PC-3 (cell line): ENCODE measurements at regions not wholly inside any gene's neighbourhood (a gene's known extent, or its start where the extent isn't known, plus 50 kb on each side); places are given as distances from the start of the nearest gene placed in this dataset.

Experiments used
- ATAC-seq: fragments of 200-7000 bp; cut with Tn5 transposase; 2 replicates; pipeline ENCODE4 v1.9.1; 2020; ENCODE audit warnings: mild to moderate bottlenecking, moderate library complexity
- BruUV-seq: library from RNA; stranded (reverse); fragments of 400-500 nt; replicated peaks from 2 replicates; lab custom pipeline; 2021; lab: Mats Ljungman, UMichigan
- CTCF ChIA-PET: fragments of 300-600 bp; sonication (Branson Sonifier 250); formaldehyde crosslinking; loops from one replicate; lab custom pipeline; 2022; ENCODE audit warnings: antibody characterized with exemption; lab: Charles Lee
- POLR2A ChIA-PET: fragments of 300-600 bp; sonication (Branson Sonifier 250); formaldehyde crosslinking; loops from one replicate; lab custom pipeline; 2022; ENCODE audit warnings: antibody characterized with exemption; ENCODE audit not compliant: unreplicated experiment; lab: Charles Lee
- DNase-seq: peaks from one replicate; pipeline ENCODE4 v3.0.0-alpha.2; 2015
- H2AFZ ChIP-seq: fragments of 300-600 bp; sonication (generic); 2 replicates; pipeline ENCODE4 v1.6.0; 2016; ENCODE audit warnings: antibody characterized with exemption, low read length
- H3F3A ChIP-seq: fragments of 300-600 bp; sonication (generic); one replicate; pipeline ENCODE4 v1.6.0; 2017; ENCODE audit warnings: antibody characterized with exemption, low read length, control low read depth, mild to moderate bottlenecking; ENCODE audit not compliant: unreplicated experiment
- H3K27ac ChIP-seq: fragments of 300-600 bp; sonication (generic); 2 replicates; pipeline ENCODE4 v1.5.1; 2016; ENCODE audit warnings: mild to moderate bottlenecking, low read length
- H3K27me3 ChIP-seq: fragments of 300-600 bp; sonication (generic); 2 replicates; pipeline ENCODE4 v1.6.1; 2016; ENCODE audit warnings: low read length, mixed read lengths
- H3K36me3 ChIP-seq: fragments of 300-600 bp; sonication (generic); 2 replicates; pipeline ENCODE4 v1.6.1; 2016; ENCODE audit warnings: low read depth, mixed run types, low read length, mixed read lengths
- H3K4me1 ChIP-seq: fragments of 300-600 bp; sonication (generic); 2 replicates; pipeline ENCODE4 v1.5.1; 2016; ENCODE audit warnings: low read length; ENCODE audit not compliant: insufficient read depth
- H3K4me2 ChIP-seq: fragments of 300-600 bp; sonication (generic); 2 replicates; pipeline ENCODE4 v1.6.0; 2016; ENCODE audit warnings: low read length
- H3K4me3 ChIP-seq: fragments of 300-600 bp; sonication (generic); 2 replicates; pipeline ENCODE4 v1.5.1; 2016; ENCODE audit warnings: mild to moderate bottlenecking, low read length, mixed read lengths
- H3K79me2 ChIP-seq: fragments of 300-600 bp; sonication (generic); 2 replicates; pipeline ENCODE4 v1.6.1; 2017; ENCODE audit warnings: low read length, mixed read lengths
- H3K9ac ChIP-seq: fragments of 300-600 bp; sonication (generic); 2 replicates; pipeline ENCODE4 v1.6.0; 2016; ENCODE audit warnings: mild to moderate bottlenecking, low read length
- H3K9me2 ChIP-seq: fragments of 300-600 bp; sonication (generic); replicated peaks from 2 replicates; pipeline ENCODE4 v1.6.1; 2016; ENCODE audit warnings: mixed run types, low read length, mixed read lengths
- H3K9me3 ChIP-seq: fragments of 300-600 bp; sonication (generic); 2 replicates; pipeline ENCODE4 v1.6.1; 2016; ENCODE audit warnings: low read length, mixed read lengths
- H4K20me1 ChIP-seq: fragments of 300-600 bp; sonication (generic); 2 replicates; pipeline ENCODE4 v1.6.1; 2016; ENCODE audit warnings: low read length, mixed read lengths
- CTCF ChIP-seq: fragments of 300-600 bp; sonication (generic); conservative IDR thresholded peaks from 2 replicates; pipeline ENCODE4 v1.5.1; 2017; ENCODE audit warnings: antibody characterized with exemption, low read depth, mild to moderate bottlenecking, low read length
- EZH2 ChIP-seq: fragments of 300-600 bp; sonication (generic); IDR thresholded peaks from one replicate; pipeline ENCODE4 v1.6.1; 2017; ENCODE audit warnings: antibody characterized with exemption, mild to moderate bottlenecking, low read length; ENCODE audit not compliant: unreplicated experiment
- EZH2phosphoT487 ChIP-seq: fragments of 300-600 bp; sonication (generic); IDR thresholded peaks from 2 replicates; pipeline ENCODE4 v1.6.1; 2018; ENCODE audit warnings: mild to moderate bottlenecking, antibody characterized with exemption, low read length, borderline replicate concordance
- intact Hi-C: fragments of 100-400 bp; cut with micrococcal nuclease; formaldehyde crosslinking; loops from 2 replicates; pipeline ENCODE4 v1.9.0; 2023

GRCh38 chr6:120302041-120302440 is 952.5 kb upstream of the MAN1A1 start:
- POLR2A ChIA-PET: no interaction called here
- no peaks in the 10 kb centered on the region for H3K9me3 ChIP-seq
- intact Hi-C loops: no loop called here

GRCh38 chr6:120290964-120291363 is 941.4 kb upstream of the MAN1A1 start:
- Histone ChIP-seq H2AFZ (no peak overlapping the region), H3K4me1 (no peaks in the 10 kb centered on the region), H3F3A (no peaks in the 10 kb centered on the region), H3K36me3 (no peaks in the 10 kb centered on the region), H3K27me3 (no peaks in the 10 kb centered on the region), H3K4me3 (no peak overlapping the region), H3K4me2 (no peak overlapping the region), H4K20me1 (no peaks in the 10 kb centered on the region), H3K9ac (no peak overlapping the region), H3K27ac (no peak overlapping the region), H3K9me2 (no peaks in the 10 kb centered on the region), H3K79me2 (no peaks in the 10 kb centered on the region), H3K9me3 (no peaks in the 10 kb centered on the region)
- intact Hi-C loops: no loop called here
- no peak for TF ChIP-seq EZH2
- no TSS peak for BruUV-seq
- ATAC-seq (no peak), DNase-seq (no peak)
- ChIA-PET CTCF (no interaction called here), POLR2A (no interaction called here)

More at GRCh38 chr6:120302041-120302440, 952.5 kb upstream of the MAN1A1 start:
- Histone ChIP-seq H2AFZ (no peak overlapping the region), H3K4me2 (no peak overlapping the region), H3K4me3 (no peak overlapping the region), H3K79me2 (no peaks in the 10 kb centered on the region), H3K4me1 (no peaks in the 10 kb centered on the region), H3K27ac (no peak overlapping the region), H3K27me3 (no peaks in the 10 kb centered on the region), H3K9ac (no peak overlapping the region), H3K9me2 (no peaks in the 10 kb centered on the region), H4K20me1 (no peaks in the 10 kb centered on the region), H3F3A (no peaks in the 10 kb centered on the region), H3K36me3 (no peaks in the 10 kb centered on the region)
- ATAC-seq (no peak), DNase-seq (no peak)
- CTCF ChIA-PET: no interaction called here
- BruUV-seq: no TSS peak
- TF ChIP-seq EZH2phosphoT487 (no peak), EZH2 (no peak), CTCF (no peak)

GRCh38 chr6:120282005-120282404 is 932.4 kb upstream of the MAN1A1 start:
- Histone ChIP-seq H3F3A (no peaks in the 10 kb centered on the region), H3K4me3 (no peak overlapping the region), H3K79me2 (no peaks in the 10 kb centered on the region), H3K4me2 (no peak overlapping the region), H3K27me3 (no peaks in the 10 kb centered on the region), H3K4me1 (no peaks in the 10 kb centered on the region), H3K9me2 (no peaks in the 10 kb centered on the region), H4K20me1 (no peaks in the 10 kb centered on the region), H3K9me3 (no peaks in the 10 kb centered on the region), H3K9ac (no peak overlapping the region), H3K27ac (no peak overlapping the region), H3K36me3 (no peaks in the 10 kb centered on the region), H2AFZ (no peak overlapping the region)
- intact Hi-C loops: no loop called here
- ChIA-PET CTCF (no interaction called here), POLR2A (no interaction called here)
- BruUV-seq: no TSS peak
- ATAC-seq (no peak), DNase-seq (no peak)
- TF ChIP-seq CTCF: no peak
- no peak for TF ChIP-seq EZH2phosphoT487
- no peak for TF ChIP-seq EZH2
